ENCODE measurements at regions not wholly inside any gene's neighbourhood (a gene's known extent, or its start where the extent isn't known, plus 50 kb on each side); places are given as distances from the start of the nearest gene placed in this dataset.

GRCh38 chr2:212723226-212723625 is 184.6 kb upstream of the ERBB4 start:
- Histone ChIP-seq H3K9me3 (ENCODE audit: control insufficient read depth, insufficient read depth, low read depth, low read length) (no peaks in the 10 kb centered on the region), H3K4me1 (ENCODE audit: control insufficient read depth, insufficient read depth, low read length) (no peaks in the 10 kb centered on the region), H3K27ac (ENCODE audit: extremely low read depth, low read depth, low read length) (no peak overlapping the region), H3K4me3 (ENCODE audit: low read depth, low read length) (no peak overlapping the region), H3K36me3 (ENCODE audit: control insufficient read depth in 2 of 2, insufficient read depth in 1 of 2, low read length in 2 of 2) (no peaks in the 10 kb centered on the region)
- ChIA-PET CTCF (no interaction called here), POLR2A (no interaction called here)
- TF ChIP-seq ZNF548 (tag by site-specific recombination; IDR thresholded peaks at IDR 0.05) (no peak), REPIN1 (tag by site-specific recombination; IDR thresholded peaks at IDR 0.05; ENCODE audit: low read depth) (no peak), ZNF555 (tag by site-specific recombination; conservative IDR thresholded peaks at IDR 0.05) (no peak), ZNF214 (tag by site-specific recombination; IDR thresholded peaks at IDR 0.05; ENCODE audit: borderline replicate concordance) (no peak), ZNF2 (tag by site-specific recombination; IDR thresholded peaks at IDR 0.05) (no peak), ZNF549 (tag by site-specific recombination; IDR thresholded peaks at IDR 0.05) (no peak), ZBTB6 (tag by site-specific recombination; IDR thresholded peaks at IDR 0.05) (no peak)

DNA sequence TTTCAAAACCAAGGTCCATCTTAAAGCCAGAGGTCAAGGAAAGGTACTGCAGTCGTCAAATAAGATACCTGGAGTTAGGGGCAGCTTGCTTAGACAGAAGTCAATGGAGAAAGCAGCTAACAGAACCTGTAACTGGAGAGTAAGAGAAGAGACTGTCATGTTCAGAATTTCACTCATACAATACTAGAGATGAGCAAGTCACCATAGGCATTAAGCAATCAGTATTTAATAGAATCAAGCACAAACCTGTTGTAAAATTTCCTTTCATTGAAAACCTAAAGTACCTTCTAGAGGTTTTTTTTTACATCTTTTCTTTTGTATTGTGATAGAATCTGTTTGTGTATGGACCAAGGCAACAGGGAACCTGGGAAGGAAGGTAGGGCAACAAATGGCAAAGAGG is 183.4 kb upstream of the ERBB4 start:
- Histone ChIP-seq H3K9me3 (ENCODE audit: control insufficient read depth, insufficient read depth, low read depth, low read length) (no peaks in the 10 kb centered on the region), H3K36me3 (ENCODE audit: control insufficient read depth in 2 of 2, insufficient read depth in 1 of 2, low read length in 2 of 2) (no peaks in the 10 kb centered on the region), H3K27ac (ENCODE audit: extremely low read depth, low read depth, low read length) (no peak overlapping the region), H3K4me3 (ENCODE audit: low read depth, low read length) (no peak overlapping the region), H3K4me1 (ENCODE audit: control insufficient read depth, insufficient read depth, low read length) (no peaks in the 10 kb centered on the region)
- CTCF ChIA-PET, result no interaction called here
- TF ChIP-seq GLI2 (tag by site-specific recombination; IDR thresholded peaks at IDR 0.05; ENCODE audit: borderline replicate concordance, low read depth), result no peak
- TF ChIP-seq ZNF701 (tag by site-specific recombination; IDR thresholded peaks at IDR 0.05), result no peak
- no peak for TF ChIP-seq YY2 (tag by site-specific recombination; IDR thresholded peaks at IDR 0.05)
- no peak for TF ChIP-seq ZSCAN30 (tag by site-specific recombination; IDR thresholded peaks at IDR 0.05)
- TF ChIP-seq ZNF518A (tag by site-specific recombination; conservative IDR thresholded peaks at IDR 0.05; ENCODE audit: low read depth), result no peak
- no peak for TF ChIP-seq ZNF548 (tag by site-specific recombination; IDR thresholded peaks at IDR 0.05)
- no peak for TF ChIP-seq ZNF513 (tag by site-specific recombination; IDR thresholded peaks at IDR 0.05)
- no peak for TF ChIP-seq HIC1 (tag by site-specific recombination; IDR thresholded peaks at IDR 0.05)
- no peak for TF ChIP-seq ZNF221 (tag by site-specific recombination; IDR thresholded peaks at IDR 0.05; ENCODE audit: borderline replicate concordance)
- no peak for TF ChIP-seq ZBTB17 (tag by site-specific recombination; IDR thresholded peaks at IDR 0.05)
- POLR2A ChIA-PET, result no interaction called here

All from HEK293 (cell line).